ENCODE measurements at regions not wholly inside any gene's neighbourhood (a gene's known extent, or its start where the extent isn't known, plus 50 kb on each side); places are given as distances from the start of the nearest gene placed in this dataset.
"Not testable (repeated sequence)": the region's sequence is repeated elsewhere in the genome, so short reads cannot be mapped to it uniquely, and the experiment has no call there.

- DNase-seq, result no peak
These were observed 552.6 kb upstream of the CBLB start for GRCh38 chr3:106421426-106421825.

GRCh38 chr3:106421909-106422308 lies 553.1 kb upstream of the CBLB start:
- no peak for DNase-seq

GRCh38 chr3:106423321-106424225 lies 554.8 kb upstream of the CBLB start:
- DNase-seq, result no peak

GRCh38 chr3:106425026-106425425 lies 556.2 kb upstream of the CBLB start:
- no peak for DNase-seq

GRCh38 chr3:106425916-106426315 lies 557.1 kb upstream of the CBLB start:
- DNase-seq, result no peak

- no peak for DNase-seq
These were observed 559.8 kb upstream of the CBLB start for GRCh38 chr3:106428565-106428994.

- no peak for DNase-seq
These were observed 562.9 kb upstream of the CBLB start for GRCh38 chr3:106431721-106432120.

- DNase-seq, result no peak
These were observed 567.2 kb upstream of the CBLB start for GRCh38 chr3:106435899-106436453.

GRCh38 chr3:106438887-106439286 lies 570.1 kb upstream of the CBLB start:
- DNase-seq, result no peak

GRCh38 chr3:106440672-106441071 lies 571.9 kb upstream of the CBLB start:
- DNase-seq, result no peak

GRCh38 chr3:106446271-106446670 lies 577.5 kb upstream of the CBLB start:
- no peak for DNase-seq

GRCh38 chr3:106447723-106448301 lies 579.0 kb upstream of the CBLB start:
- no peak for DNase-seq

GRCh38 chr3:106448372-106448966 lies 579.7 kb upstream of the CBLB start:
- DNase-seq, result not testable (repeated sequence)

GRCh38 chr3:106452096-106452495 lies 583.3 kb upstream of the CBLB start:
- DNase-seq, result no peak

GRCh38 chr3:106454497-106454896 lies 585.7 kb upstream of the CBLB start:
- no peak for DNase-seq

- DNase-seq, result no peak
These were observed 588.7 kb upstream of the CBLB start for GRCh38 chr3:106457281-106458180.

- DNase-seq, result no peak
These were observed 590.1 kb upstream of the CBLB start for GRCh38 chr3:106458952-106459351.

- DNase-seq, result no peak
These were observed 598.1 kb upstream of the CBLB start for GRCh38 chr3:106466881-106467280.

- DNase-seq, result no peak
These were observed 605.0 kb upstream of the CBLB start for GRCh38 chr3:106473576-106474475.

GRCh38 chr3:106482451-106482850 lies 613.6 kb upstream of the CBLB start:
- DNase-seq, result no peak

GRCh38 chr3:106485217-106485616 lies 616.4 kb upstream of the CBLB start:
- DNase-seq, result no peak

- no peak for DNase-seq
These were observed 617.0 kb upstream of the CBLB start for GRCh38 chr3:106485802-106486201.
